HFFc6 (cell line): ENCODE measurements at regions not wholly inside any gene's neighbourhood (a gene's known extent, or its start where the extent isn't known, plus 50 kb on each side); places are given as distances from the start of the nearest gene placed in this dataset.

Source experiments
- DNase-seq: peaks from one replicate; pipeline ENCODE4 v3.0.0-alpha.2; 2018
- H3K27ac Mint-ChIP-seq: 2 replicates; pipeline ENCODE4 v1.8.0; 2020; ENCODE audit warnings: mild to moderate bottlenecking, mixed read lengths
- H3K27me3 Mint-ChIP-seq: 2 replicates; pipeline ENCODE4 v1.8.0; 2021; ENCODE audit warnings: mild to moderate bottlenecking, moderate library complexity, mixed read lengths; ENCODE audit not compliant: insufficient read depth
- H3K36me3 Mint-ChIP-seq: 2 replicates; pipeline ENCODE4 v1.8.0; 2021; ENCODE audit warnings: low read depth, mixed read lengths
- H3K4me1 Mint-ChIP-seq: 2 replicates; pipeline ENCODE4 v1.8.0; 2020; ENCODE audit warnings: low read depth, mixed read lengths
- H3K4me3 Mint-ChIP-seq: 2 replicates; pipeline ENCODE4 v1.8.0; 2020; ENCODE audit warnings: mild to moderate bottlenecking, moderate library complexity, mixed read lengths
- H3K9me3 Mint-ChIP-seq: 2 replicates; pipeline ENCODE4 v1.8.0; 2020; ENCODE audit warnings: mild to moderate bottlenecking, mixed read lengths
- TF ChIP-seq, protein P1 (sequence below): fragments of 200-600 bp; sonication (generic); IDR thresholded peaks from 2 replicates; pipeline ENCODE4 v1.5.0; 2021; ENCODE audit warnings: antibody characterized with exemption, mild to moderate bottlenecking

DNA sequence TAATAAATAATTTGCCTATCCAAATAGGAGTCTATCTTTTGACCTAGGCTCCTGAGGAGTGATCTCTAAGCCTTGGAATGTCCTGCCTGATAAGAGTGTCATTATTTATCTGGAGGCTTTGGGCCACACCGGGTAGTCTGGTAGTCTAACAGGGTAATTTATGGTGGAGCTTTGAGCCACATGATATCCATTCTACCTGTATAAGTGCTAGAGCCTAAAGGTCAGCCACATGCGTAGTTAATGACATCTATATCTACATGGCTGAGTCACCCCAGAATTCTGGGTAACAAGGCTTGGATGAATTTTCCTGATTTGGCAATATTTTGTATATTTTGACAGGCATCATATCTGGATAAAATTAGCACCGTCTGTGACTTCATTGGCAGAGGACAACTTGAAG lies 681.4 kb downstream of the MCTP2 start:
- TF ChIP-seq, protein P1, sequence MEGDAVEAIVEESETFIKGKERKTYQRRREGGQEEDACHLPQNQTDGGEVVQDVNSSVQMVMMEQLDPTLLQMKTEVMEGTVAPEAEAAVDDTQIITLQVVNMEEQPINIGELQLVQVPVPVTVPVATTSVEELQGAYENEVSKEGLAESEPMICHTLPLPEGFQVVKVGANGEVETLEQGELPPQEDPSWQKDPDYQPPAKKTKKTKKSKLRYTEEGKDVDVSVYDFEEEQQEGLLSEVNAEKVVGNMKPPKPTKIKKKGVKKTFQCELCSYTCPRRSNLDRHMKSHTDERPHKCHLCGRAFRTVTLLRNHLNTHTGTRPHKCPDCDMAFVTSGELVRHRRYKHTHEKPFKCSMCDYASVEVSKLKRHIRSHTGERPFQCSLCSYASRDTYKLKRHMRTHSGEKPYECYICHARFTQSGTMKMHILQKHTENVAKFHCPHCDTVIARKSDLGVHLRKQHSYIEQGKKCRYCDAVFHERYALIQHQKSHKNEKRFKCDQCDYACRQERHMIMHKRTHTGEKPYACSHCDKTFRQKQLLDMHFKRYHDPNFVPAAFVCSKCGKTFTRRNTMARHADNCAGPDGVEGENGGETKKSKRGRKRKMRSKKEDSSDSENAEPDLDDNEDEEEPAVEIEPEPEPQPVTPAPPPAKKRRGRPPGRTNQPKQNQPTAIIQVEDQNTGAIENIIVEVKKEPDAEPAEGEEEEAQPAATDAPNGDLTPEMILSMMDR = no peak
- Mint-ChIP-seq H3K9me3 (peaks cover 29% of the 10 kb centered on the region), H3K4me1 (no peaks in the 10 kb centered on the region), H3K4me3 (no peak overlapping the region), H3K27me3 (no peaks in the 10 kb centered on the region), H3K36me3 (no peaks in the 10 kb centered on the region), H3K27ac (no peak overlapping the region)
- DNase-seq = no peak

DNA sequence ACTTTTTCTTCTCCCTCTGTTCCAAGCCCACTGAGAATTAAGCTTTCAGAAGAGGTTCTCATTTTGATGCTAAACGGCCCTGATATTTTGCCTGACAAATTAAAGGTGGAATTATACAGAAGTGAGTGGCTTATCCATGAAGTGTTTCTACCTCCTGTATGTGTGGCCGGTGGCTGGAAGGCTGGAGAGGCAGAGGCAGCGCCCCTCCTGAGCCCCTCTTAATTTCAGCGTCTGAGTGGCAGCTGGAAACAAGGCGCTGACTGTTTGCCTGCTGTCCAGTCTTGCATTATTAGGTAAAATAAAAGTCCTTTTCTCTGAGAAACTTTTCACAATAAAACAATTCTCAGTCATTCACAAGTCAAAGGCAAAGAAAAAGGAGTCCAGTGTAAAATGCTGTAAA lies 685.7 kb downstream of the MCTP2 start:
- Mint-ChIP-seq H3K36me3 (no peaks in the 10 kb centered on the region; the same call in 1 of the 2 replicates), H3K4me3 (no peak overlapping the region), H3K9me3 (peaks cover 46% of the 10 kb centered on the region), H3K27ac (no peak overlapping the region), H3K4me1 (no peaks in the 10 kb centered on the region), H3K27me3 (no peaks in the 10 kb centered on the region)
- no peak for DNase-seq
- TF ChIP-seq, protein P1 = no peak

DNA sequence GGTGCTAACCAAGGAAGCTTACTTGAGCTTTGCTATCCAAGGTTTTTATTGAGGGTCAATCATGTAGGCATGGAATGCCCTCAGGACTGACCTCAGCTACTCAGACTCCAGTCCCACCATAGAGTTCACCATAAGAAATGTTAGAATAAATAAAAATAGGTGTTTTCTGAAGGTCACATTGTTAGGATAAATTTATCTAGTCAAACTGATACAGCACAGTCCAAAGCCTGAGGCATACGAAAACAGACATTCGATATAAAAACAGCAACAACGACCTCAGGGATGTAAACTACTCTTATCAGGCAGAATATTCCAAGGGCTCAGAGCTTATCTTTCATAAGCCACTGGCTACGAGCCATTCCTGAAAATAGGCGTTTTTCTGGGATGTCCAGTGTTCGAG lies 690.6 kb downstream of the MCTP2 start:
- H3K27me3 Mint-ChIP-seq = no peaks in the 10 kb centered on the region
- no peaks in the 10 kb centered on the region for H3K4me1 Mint-ChIP-seq
- H3K4me3 Mint-ChIP-seq = no peak overlapping the region
- DNase-seq = no peak
- TF ChIP-seq, protein P1 = no peak
- H3K9me3 Mint-ChIP-seq = peaks cover 39% of the 10 kb centered on the region
- H3K36me3 Mint-ChIP-seq = no peaks in the 10 kb centered on the region; the same call in 1 of the 2 replicates
- no peak overlapping the region for H3K27ac Mint-ChIP-seq

DNA sequence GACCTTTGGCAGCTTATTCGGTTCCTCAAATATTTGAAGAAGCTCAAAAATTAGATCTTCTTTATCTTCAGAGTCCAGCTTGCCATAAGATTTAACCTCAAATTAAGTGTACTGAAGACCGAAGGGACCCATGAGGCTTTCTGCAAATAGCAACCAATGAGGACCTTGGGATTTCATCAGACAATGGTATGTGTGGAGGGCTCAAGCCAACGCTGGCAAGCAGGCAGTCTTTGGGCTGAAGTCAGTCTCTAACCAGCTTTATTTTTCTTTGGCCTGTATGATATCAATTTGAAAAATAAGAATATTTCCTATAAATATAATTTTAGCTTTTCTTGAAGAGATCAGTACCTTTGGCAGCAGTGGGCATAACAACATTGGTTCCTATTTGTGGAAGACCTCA lies 692.7 kb downstream of the MCTP2 start:
- Mint-ChIP-seq H3K36me3 (no peaks in the 10 kb centered on the region; the same call in 1 of the 2 replicates), H3K27ac (no peak overlapping the region), H3K9me3 (peaks cover 36% of the 10 kb centered on the region), H3K27me3 (no peaks in the 10 kb centered on the region), H3K4me3 (no peak overlapping the region), H3K4me1 (no peaks in the 10 kb centered on the region)
- no peak for DNase-seq
- TF ChIP-seq, protein P1 = no peak

DNA sequence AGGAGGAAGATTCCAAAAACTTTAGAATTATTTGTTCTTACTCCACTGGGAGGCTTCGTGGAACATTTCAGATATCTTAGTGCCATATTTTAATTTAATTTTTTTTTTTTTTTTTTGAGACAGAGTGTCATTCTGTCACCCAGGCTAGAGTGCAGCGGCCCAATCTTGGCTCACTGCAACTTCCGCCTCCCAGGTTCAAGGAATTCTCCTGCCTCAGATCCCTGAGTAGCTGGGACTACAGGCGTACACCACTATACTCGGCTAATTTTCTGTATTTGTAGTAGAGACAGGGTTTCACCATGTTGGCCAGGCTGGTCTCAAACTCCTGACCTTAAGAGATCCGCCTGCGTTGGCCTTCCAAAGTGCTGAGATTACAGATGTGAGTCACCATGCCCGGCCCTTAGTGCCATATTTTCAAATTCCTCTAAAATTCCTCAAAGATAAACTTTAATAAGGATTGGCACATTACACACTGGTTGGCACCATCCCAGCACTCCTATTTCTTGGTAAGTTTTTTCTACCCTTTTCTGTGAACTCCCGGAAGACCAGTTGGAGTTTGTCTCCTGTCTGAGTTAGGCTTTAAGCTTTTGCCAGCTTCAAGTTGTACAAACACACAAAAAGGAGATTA lies 693.7 kb downstream of the MCTP2 start:
- TF ChIP-seq, protein P1 = no peak
- no peak overlapping the region for H3K27ac Mint-ChIP-seq
- H3K4me1 Mint-ChIP-seq = no peaks in the 10 kb centered on the region
- no peaks in the 10 kb centered on the region; the same call in 1 of the 2 replicates for H3K36me3 Mint-ChIP-seq
- H3K27me3 Mint-ChIP-seq = peaks cover 2% of the 10 kb centered on the region
- no peak overlapping the region for H3K4me3 Mint-ChIP-seq
- H3K9me3 Mint-ChIP-seq = peaks cover 30% of the 10 kb centered on the region
- no peak for DNase-seq

DNA sequence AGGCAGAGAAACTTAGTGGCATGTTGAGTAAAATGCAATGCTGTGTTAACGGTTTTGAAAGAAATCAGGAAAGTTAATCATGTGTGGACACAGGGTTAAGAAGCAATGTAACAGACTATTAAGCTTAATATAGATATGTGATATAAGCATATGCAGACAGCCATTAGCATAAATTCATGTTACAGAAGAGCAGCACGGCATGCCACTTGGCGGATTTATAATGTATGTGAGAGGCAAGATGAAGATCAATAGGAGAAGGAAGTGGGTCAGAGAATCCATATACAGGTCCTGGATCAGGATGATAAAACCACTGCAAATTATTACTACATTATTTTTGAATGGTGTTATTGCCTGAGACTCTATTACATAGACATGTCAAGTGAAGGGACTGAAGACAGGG lies 694.3 kb downstream of the MCTP2 start:
- H3K4me1 Mint-ChIP-seq = no peaks in the 10 kb centered on the region

More for the DNA sequence above, 694.3 kb downstream of the MCTP2 start:
- TF ChIP-seq, protein P1 = no peak
- Mint-ChIP-seq H3K4me3 (no peak overlapping the region), H3K27me3 (peaks cover 2% of the 10 kb centered on the region), H3K36me3 (no peaks in the 10 kb centered on the region; the same call in 1 of the 2 replicates), H3K27ac (no peak overlapping the region), H3K9me3 (peaks cover 27% of the 10 kb centered on the region)
- DNase-seq = no peak
